DMS114 treated with DMSO at 0.1 percent for 48 hours (cell line): ENCODE measurements at regions not wholly inside any gene's neighbourhood (a gene's known extent, or its start where the extent isn't known, plus 50 kb on each side); places are given as distances from the start of the nearest gene placed in this dataset.
"Not testable (repeated sequence)": the region's sequence is repeated elsewhere in the genome, so short reads cannot be mapped to it uniquely, and the experiment has no call there.

Source experiments
- DNase-seq: peaks from one replicate; lab custom pipeline; 2025; ENCODE audit not compliant: unreplicated experiment; lab: John Stamatoyannopoulos, UW

GRCh38 chr3:10653866-10654611 lies 148.7 kb upstream of the ATP2B2 start:
- DNase-seq, result no peak

- DNase-seq, result no peak
Measured at GRCh38 chr3:10655105-10655504, 149.7 kb upstream of the ATP2B2 start.

GRCh38 chr3:10657339-10657738 lies 152.0 kb upstream of the ATP2B2 start:
- not testable (repeated sequence) for DNase-seq

- no peak for DNase-seq
Measured at GRCh38 chr3:10665592-10665991, 150.4 kb upstream of the SLC6A11 start.

- DNase-seq, result no peak
Measured at GRCh38 chr3:10666621-10667020, 149.4 kb upstream of the SLC6A11 start.

DNA sequence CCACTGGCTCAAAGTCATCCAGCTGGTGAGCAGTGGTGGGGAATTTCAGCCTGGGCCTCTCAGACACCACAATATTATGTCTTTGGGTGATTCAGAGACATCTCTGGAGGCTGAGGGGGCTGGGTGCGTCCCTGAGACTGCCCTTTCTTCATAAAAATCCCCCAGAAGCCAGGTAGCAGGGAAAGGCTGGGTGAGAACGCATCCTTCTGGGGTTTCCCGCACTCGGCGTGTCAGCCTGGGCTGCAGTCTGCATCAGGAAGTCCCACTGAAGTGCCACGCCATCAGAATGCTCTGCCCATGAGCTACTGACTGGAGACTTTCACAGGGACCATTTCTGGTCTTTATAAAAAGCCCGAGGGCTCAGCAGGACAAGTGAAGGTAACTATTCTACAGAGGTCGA lies 148.8 kb upstream of the SLC6A11 start:
- DNase-seq, result no peak

DNA sequence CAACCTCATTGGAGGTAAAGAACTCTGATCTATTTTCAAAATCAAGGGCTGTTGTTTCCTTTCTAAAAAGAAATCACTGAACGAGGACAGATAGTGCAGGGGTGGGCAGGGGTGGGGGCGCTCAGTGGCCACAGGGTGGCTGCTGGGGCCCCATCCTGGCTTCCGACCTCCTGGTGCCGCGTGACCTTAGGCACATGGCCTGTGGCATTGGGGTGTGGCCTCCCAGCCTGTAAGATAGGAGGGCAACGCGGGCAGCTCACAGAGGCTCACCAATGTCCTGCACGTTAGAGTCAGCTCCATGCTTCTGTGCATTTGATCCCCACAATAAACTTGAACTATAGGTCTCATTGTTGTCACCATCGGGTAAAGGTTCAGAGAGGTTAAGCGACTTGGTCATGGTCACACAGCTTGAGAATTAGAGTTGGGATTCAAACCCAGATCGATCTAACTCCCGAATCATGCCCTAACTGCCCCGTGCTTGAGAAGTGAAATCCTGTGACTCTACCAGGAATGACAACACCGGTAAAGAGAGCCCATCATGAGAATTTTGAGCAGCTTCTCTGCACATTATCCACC lies 148.0 kb upstream of the SLC6A11 start:
- DNase-seq, result no peak

DNA sequence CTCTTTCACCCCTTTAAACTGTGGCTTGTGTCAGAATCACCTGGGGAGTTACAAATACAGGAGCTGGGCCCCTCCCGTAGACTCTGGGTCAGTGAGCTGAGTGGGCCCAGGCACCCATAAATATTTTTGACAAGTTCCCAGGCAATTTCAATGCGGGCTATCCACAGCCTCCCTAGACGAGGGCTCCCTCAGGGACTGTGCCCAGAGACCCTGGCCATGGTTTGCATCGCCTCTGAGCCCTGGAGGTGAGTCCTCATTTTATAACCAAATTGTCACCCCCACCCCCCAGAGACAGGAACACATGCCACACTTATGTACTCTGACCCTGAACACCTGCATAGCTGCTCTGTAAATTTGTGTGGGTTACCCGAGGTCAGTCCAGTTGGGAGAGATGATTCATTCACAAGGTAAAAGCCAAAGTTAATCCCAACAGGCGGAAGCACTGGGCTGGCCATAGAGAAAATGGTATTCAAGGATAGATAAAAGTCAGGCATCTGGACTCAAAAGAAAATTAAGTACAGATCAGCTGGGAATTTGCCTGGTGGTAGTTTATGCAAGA lies 146.5 kb upstream of the SLC6A11 start:
- no peak for DNase-seq

DNA sequence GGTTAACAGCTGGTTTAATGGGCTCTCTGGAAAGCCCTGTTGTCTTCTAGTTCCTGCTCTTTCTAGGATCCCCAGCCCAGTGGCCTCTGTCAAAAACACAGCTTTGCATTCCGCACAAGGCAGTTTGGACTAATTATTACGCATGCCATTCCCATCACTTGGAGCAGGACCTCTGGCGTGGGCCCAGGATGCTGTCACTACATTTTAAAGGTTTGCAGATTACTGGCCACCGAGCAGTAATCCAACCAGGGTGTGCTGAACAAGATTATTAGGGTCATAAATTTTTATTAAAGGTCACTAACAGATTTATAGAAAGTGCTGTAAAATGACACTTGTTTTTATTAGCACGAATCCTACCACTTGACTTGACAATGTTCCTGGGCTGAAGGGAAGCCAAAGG lies 143.6 kb upstream of the SLC6A11 start:
- DNase-seq, result no peak

DNA sequence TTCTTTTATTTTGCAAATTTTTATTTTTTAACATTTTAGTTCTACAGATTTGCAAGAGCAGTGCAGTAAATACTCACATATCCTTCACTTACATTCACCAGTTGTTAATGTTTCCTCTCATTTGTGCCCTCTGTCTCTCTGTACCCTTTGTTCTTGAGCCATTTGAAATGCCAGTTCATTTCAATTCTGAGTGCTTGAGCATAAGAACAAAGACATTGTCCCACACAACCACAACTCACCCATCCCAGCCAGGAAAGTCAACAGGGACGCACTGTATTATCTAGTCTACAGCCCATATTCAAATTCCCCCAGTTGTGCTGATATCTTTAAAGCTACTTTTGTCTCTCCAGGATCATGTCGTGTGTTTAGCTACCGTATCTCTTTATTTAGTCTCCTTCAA lies 141.4 kb upstream of the SLC6A11 start:
- DNase-seq, result no peak

DNA sequence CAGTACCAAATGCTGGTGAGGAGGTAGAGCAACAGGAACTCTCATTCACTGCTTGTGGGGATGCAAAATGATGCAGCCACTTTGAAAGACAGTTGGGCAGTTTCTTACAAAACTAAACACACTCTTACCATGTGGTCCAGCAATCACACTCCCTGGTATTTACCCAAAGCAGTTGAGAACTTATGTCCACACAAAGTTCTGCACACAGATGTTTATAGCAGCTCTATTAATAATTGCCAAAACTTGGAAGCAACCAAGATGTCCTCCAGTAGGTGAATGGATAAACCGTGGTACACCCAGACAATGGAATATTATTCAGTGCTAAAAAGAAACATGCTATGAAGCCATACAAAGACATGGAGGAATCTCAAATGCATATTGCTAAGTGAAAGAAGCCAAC lies 139.1 kb upstream of the SLC6A11 start:
- no peak for DNase-seq

- DNase-seq, result no peak
Measured at GRCh38 chr3:10678796-10679376, 137.1 kb upstream of the SLC6A11 start.

GRCh38 chr3:10680796-10681195 lies 135.2 kb upstream of the SLC6A11 start:
- DNase-seq, result no peak

DNA sequence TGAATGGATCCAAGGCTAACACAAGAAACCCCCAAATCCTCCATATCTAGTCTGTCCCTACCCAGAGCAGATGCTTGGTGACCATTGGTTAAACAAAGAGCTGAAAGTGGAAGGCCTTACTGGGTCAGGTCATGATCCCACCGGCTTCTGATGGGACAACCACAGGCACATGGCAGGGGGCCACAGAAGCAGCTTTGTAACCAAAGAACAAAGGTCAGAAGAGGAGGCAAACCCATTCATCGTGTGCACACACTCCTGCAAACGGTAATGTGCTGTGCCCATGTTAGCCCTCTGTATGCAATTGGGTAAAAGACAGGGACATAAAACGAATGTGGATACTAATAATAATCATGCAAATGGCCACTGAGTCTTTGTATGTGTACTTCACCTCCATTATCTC lies 133.3 kb upstream of the SLC6A11 start:
- no peak for DNase-seq

- no peak for DNase-seq
Measured at GRCh38 chr3:10683106-10683505, 132.9 kb upstream of the SLC6A11 start.

- no peak for DNase-seq
Measured at GRCh38 chr3:10688126-10688525, 127.9 kb upstream of the SLC6A11 start.

DNA sequence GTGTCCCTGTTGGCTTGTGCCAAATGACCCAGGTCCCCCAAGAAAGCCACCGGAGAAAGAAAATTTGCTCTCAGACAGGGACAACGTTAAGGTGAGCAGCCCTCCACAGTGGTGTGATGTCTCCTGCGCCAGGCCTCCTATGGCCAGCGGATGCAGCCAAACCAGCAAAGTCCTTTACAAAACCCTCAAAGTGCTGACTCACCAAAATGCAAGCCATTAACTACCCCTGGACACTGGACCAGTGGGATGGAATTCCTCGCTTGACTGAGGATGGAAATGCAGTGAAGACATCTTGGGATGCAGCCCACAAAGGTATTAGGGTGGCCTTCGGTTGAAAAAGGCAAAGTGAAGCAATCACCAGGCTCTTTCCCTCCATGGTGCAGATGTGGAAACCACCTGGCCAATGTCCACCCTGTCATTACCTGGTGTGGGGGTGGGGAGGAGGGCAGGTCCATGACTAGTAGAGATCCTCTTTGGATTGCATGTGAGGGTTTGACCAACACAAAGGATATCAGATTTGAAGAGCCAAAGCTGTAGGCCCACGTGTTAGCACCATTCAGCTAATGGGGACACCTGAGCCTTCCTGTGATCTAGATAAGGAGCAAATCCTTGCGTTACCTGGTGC lies 127.4 kb upstream of the SLC6A11 start:
- no peak for DNase-seq

DNA sequence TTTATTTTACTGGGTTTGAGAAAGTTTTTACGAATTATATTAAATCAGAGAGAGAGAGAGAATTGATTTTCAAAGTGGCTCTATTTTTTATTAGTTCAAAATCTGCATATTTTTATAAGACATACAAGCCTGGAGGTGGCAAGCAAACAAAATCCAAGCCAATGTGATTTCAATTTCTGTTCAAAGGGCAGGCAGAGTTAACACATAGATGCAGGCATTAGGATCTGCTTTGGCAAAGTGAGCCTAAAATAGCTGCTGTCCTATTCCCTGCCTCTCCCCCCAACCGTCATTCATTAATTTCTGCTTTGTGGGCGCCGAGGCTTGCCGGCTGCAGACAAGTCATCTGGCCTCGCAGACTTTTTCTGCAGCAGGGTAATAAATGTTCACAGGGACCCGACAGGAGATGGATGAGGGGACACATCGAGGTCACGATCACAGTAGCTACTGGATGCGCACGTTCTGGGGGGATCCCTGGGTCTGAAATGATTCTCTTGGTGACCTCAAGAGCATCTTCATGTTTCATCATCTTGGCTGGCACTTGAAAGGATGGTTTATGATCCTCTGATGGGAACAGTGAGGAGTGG lies 123.9 kb upstream of the SLC6A11 start:
- DNase-seq, result no peak

GRCh38 chr3:10693457-10693856 lies 122.6 kb upstream of the SLC6A11 start:
- DNase-seq, result no peak

DNA sequence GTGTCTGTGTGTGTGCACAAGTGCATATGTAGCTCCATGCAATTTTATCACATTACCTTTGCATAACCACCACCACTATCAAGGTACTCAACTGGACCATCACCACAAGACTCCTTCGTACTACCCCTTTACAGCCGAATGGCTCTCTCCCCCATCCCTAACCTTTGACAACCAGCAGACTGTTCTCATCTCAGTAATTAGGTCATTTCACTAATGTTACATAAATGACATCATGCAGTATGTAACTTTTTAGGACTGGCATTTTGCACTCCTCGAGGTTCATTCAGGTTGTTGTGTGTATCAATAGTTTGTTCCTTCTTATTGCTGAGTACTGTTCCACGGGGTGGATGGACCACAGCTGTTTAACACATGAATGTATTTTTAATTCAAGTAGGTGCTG lies 121.8 kb upstream of the SLC6A11 start:
- no peak for DNase-seq

- not testable (repeated sequence) for DNase-seq
Measured at GRCh38 chr3:10695186-10695585, 120.8 kb upstream of the SLC6A11 start.
